Astrocyte of the cerebellum (primary cell): ENCODE measurements at regions not wholly inside any gene's neighbourhood (a gene's known extent, or its start where the extent isn't known, plus 50 kb on each side); places are given as distances from the start of the nearest gene placed in this dataset.
"Not testable (repeated sequence)": the region's sequence is repeated elsewhere in the genome, so short reads cannot be mapped to it uniquely, and the experiment has no call there.

ENCODE experiments used
- DNase-seq: peaks from one replicate; pipeline ENCODE4 v3.0.0-alpha.2; 2011; ENCODE audit warnings: low read depth
- H3K4me3 ChIP-seq: 2 replicates; pipeline ENCODE4 v1.5.1; 2011; ENCODE audit warnings: mild to moderate bottlenecking, low read depth, low read length, moderate library complexity
- in situ Hi-C: cut with HindIII; loops from 2 replicates; pipeline ENCODE4 v1.10.0; 2017; ENCODE audit warnings: low sequenced_read_pairs
- TF ChIP-seq, protein P1 (sequence below): IDR thresholded peaks from 2 replicates; pipeline ENCODE4 v1.5.1; 2012; ENCODE audit warnings: low read length, low read depth, moderate library complexity, mild to moderate bottlenecking; ENCODE audit errors: missing control alignments

DNA sequence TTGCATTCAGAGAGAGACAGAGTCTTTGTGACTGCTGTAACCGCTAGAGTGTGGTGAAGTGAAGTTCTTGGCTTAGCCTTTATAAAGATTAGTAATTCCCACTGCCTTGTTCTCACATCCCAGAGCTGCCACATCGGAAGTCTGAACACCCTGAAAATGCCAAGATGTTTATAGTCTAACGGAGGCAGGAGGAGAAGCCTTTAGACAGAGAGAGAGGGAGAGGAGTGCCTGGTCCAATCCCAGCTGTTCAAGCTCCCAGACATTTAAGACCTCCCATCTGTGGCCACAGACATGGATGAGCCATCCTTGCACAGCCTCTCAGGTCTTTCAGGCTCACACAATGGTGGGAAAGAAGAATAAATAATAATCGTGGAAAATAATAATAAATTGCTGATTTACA lies 1422.8 kb upstream of the EYS start:
- H3K4me3 ChIP-seq: no peak overlapping the region
- TF ChIP-seq, protein P1, sequence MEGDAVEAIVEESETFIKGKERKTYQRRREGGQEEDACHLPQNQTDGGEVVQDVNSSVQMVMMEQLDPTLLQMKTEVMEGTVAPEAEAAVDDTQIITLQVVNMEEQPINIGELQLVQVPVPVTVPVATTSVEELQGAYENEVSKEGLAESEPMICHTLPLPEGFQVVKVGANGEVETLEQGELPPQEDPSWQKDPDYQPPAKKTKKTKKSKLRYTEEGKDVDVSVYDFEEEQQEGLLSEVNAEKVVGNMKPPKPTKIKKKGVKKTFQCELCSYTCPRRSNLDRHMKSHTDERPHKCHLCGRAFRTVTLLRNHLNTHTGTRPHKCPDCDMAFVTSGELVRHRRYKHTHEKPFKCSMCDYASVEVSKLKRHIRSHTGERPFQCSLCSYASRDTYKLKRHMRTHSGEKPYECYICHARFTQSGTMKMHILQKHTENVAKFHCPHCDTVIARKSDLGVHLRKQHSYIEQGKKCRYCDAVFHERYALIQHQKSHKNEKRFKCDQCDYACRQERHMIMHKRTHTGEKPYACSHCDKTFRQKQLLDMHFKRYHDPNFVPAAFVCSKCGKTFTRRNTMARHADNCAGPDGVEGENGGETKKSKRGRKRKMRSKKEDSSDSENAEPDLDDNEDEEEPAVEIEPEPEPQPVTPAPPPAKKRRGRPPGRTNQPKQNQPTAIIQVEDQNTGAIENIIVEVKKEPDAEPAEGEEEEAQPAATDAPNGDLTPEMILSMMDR: no peak
- in situ Hi-C loops: no loop called here
- DNase-seq: no peak

DNA sequence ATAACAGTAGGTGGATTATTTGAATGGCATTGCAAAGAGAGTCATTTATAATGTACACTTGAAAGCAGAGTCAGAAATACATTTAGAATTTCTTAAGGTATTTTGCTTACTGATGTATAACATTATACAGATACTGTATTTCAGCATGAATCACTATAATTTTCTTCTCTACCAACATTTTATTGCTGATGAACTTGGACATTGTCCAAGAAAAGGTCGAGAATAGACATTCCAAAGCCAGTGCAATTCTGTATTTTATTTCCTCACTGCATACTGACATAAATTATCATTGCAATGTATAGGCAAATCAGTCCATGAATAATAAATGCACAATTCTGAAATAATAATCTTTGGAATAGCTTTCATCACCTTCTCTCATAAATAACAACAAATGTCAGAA lies 1420.0 kb upstream of the EYS start:
- no peak for DNase-seq
- H3K4me3 ChIP-seq: no peak overlapping the region
- in situ Hi-C loops: no loop called here
- TF ChIP-seq, protein P1: no peak

DNA sequence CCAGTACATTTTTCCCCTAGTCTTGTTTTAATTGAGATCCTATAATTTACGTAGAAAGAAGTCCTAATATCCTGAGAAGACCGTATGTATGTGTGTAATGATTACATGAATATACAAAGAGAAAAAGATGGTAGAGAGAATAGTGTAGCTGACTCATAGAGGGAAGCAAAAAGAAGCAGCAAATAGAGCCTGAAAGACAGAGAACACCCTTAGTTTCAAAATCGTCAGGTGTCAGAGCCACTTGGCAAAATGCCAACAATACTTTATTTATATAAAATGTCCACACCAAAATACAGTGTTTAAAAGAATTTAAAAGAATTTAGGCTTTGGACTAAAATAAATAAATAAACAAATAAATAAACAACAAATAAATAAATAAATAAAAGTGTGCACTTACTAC lies 1414.1 kb upstream of the EYS start:
- in situ Hi-C loops: no loop called here
- TF ChIP-seq, protein P1: no peak
- H3K4me3 ChIP-seq: no peak overlapping the region
- no peak for DNase-seq

DNA sequence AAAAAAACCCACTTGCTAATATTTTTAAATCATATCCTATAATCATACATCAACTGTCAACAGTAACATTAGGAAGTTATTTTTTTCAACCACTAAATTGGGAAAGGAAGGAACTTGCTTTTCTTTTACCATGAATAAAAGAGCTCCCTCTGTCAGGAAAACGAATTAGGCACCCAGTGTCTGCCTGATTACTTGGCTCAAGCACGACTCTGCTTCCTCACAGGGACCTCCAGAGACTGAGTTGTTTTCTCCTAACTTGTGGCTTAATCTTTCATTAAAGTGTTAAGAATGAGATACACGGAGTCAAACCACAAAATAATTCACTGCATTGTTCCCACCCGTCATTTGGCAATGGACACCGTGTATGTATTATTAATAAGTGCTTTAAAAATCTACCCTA lies 1405.1 kb upstream of the EYS start:
- in situ Hi-C loops: no loop called here
- TF ChIP-seq, protein P1: no peak
- no peak overlapping the region for H3K4me3 ChIP-seq
- DNase-seq: peak; percentile 29

DNA sequence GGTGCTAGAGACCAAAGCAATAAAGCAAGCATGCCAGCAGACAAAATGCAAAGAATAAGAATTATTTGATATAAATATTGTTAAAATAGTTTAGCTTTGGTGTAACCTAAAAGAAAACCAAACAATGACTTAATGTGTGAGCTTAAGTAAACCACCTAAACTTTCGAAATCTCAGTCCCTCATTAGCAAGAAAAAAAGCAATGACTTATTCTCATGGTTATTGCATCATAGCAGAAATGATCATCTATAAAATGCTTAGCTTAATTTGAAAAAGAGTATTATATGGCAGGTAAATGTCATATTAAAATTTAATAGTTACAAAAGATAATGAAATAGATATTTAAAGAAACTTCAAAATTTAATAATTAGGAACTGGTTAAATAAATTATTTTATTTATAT lies 1395.7 kb upstream of the EYS start:
- in situ Hi-C loops: no loop called here
- no peak overlapping the region for H3K4me3 ChIP-seq
- DNase-seq: no peak
- TF ChIP-seq, protein P1: no peak

DNA sequence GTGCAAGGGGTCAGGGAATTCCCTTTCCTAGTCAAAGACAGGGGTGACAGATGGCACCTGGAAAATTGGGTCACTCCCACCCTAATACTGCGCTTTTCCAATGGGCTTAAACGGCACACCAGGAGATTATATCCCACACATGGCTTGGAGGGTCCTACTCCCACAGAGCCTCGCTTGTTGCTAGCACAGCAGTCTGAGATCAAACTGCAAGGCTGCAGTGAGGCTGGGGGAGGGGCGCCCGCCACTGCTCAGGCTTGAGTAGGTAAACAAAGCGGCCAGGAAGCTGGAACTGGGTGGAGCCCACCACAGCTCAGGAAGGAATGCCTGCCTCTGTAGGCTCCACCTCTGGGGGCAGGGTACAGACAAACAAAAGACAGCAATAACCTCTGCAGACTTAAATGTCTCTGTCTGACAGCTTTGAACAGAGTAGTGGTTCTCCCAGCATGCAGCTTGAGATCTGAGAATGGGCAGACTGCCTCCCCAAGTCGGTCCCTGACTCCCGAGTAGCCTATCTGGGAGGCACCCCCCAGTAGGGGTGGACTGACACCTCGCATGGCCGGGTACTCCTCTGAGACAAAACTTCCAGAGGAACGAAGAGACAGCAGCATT lies 1388.7 kb upstream of the EYS start:
- in situ Hi-C loops, DNase-seq: not testable (repeated sequence)

DNA sequence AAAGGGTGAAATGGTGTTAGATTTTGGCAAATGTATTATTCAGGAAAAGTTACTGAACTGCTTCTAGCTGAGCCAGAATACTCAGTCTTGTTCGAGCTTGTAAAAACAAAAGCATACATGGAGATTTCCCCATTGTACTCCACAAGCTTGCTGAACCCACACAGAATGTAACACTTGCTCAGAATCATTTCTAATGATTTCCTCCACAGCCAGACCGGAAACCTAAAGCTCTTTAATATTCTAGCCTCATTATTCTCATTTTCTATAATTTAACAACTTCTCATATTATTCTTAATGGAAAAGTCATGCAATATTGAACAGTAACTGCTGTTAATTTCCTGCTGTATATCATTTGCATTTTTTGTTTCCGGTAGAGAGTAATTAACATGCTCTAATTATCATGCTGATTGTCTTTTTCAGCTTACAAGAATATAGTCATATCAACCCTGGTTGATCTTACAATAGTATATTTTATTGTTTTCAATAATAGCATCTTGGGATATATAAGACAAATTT lies 1387.5 kb upstream of the EYS start:
- TF ChIP-seq, protein P1: no peak
- no peak for DNase-seq
- in situ Hi-C loops: no loop called here
- H3K4me3 ChIP-seq: no peak overlapping the region

More for the DNA sequence above, 1388.7 kb upstream of the EYS start:
- not testable (repeated sequence) for H3K4me3 ChIP-seq
